C4-2B (cell line): ENCODE measurements at regions not wholly inside any gene's neighbourhood (a gene's known extent, or its start where the extent isn't known, plus 50 kb on each side); places are given as distances from the start of the nearest gene placed in this dataset.

Source experiments
- ZFX ChIP-seq: fragments of 450-650 bp; IDR thresholded peaks from 2 replicates; pipeline ENCODE4 v1.6.1; 2017
- TF ChIP-seq, protein P1 (sequence below): fragments of 450-650 bp; conservative IDR thresholded peaks from 2 replicates; pipeline ENCODE4 v1.5.1; 2017; ENCODE audit warnings: mild to moderate bottlenecking

DNA sequence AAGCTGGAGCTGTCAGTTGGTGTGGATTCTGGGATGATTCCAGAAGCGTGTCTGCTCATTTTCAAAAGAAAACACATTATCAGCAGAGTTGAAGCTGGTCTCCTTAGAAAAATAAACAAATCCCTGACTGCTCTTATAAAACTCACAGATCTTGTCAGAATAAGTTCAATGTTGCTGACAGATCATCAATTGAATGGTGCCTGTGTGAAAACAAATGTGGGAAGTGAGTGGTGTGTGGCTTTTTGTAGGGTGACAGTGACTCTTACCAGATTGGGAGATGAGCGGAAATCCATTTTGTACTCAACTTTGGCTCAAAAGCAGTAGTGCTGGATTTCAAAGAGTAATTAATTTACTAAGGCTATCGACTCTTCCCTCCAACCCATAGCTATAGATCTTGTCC, 807.8 kb downstream of the RAPGEF2 start:
- TF ChIP-seq, protein P1, sequence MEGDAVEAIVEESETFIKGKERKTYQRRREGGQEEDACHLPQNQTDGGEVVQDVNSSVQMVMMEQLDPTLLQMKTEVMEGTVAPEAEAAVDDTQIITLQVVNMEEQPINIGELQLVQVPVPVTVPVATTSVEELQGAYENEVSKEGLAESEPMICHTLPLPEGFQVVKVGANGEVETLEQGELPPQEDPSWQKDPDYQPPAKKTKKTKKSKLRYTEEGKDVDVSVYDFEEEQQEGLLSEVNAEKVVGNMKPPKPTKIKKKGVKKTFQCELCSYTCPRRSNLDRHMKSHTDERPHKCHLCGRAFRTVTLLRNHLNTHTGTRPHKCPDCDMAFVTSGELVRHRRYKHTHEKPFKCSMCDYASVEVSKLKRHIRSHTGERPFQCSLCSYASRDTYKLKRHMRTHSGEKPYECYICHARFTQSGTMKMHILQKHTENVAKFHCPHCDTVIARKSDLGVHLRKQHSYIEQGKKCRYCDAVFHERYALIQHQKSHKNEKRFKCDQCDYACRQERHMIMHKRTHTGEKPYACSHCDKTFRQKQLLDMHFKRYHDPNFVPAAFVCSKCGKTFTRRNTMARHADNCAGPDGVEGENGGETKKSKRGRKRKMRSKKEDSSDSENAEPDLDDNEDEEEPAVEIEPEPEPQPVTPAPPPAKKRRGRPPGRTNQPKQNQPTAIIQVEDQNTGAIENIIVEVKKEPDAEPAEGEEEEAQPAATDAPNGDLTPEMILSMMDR = no peak
- no peak for TF ChIP-seq ZFX
